Subcutaneous abdominal adipose tissue (tissue), 5 donors: ENCODE measurements at regions not wholly inside any gene's neighbourhood (a gene's known extent, or its start where the extent isn't known, plus 50 kb on each side); places are given as distances from the start of the nearest gene placed in this dataset.

ENCODE experiments used
- H3K27ac ChIP-seq: one replicate; pipeline ENCODE4 v1.7.0; 2013; ENCODE audit warnings: low read depth, mild to moderate bottlenecking, inconsistent platforms, low read length, moderate library complexity
- H3K27me3 ChIP-seq, 5 donors: one replicate each; pipeline ENCODE4 v1.7.0; 2013; ENCODE audit warnings: low read length in 5 of 5, inconsistent platforms in 1 of 5; ENCODE audit not compliant: control insufficient read depth in 5 of 5, insufficient read depth in 4 of 5
- H3K36me3 ChIP-seq, 5 donors: one replicate each; pipeline ENCODE4 v1.7.0; 2013; ENCODE audit warnings: low read length in 5 of 5; ENCODE audit not compliant: control insufficient read depth in 5 of 5, insufficient read depth in 5 of 5
- H3K4me1 ChIP-seq, 5 donors: one replicate each; pipeline ENCODE4 v1.7.0; 2013; ENCODE audit warnings: low read length in 5 of 5, mild to moderate bottlenecking in 3 of 5, moderate library complexity in 1 of 5; ENCODE audit not compliant: control insufficient read depth in 5 of 5, insufficient read depth in 5 of 5
- H3K4me3 ChIP-seq, 5 donors: one replicate each; pipeline ENCODE4 v1.7.0; 2013; ENCODE audit warnings: low read length in 5 of 5, low read depth in 1 of 5
- H3K9ac ChIP-seq, 5 donors: one replicate each; pipeline ENCODE4 v1.7.0; 2013; ENCODE audit warnings: low read length in 5 of 5, mild to moderate bottlenecking in 4 of 5, moderate library complexity in 3 of 5
- H3K9me3 ChIP-seq, 5 donors: one replicate each; pipeline ENCODE4 v1.7.0; 2013; ENCODE audit warnings: low read length in 5 of 5; ENCODE audit not compliant: control insufficient read depth in 5 of 5
- donor health status: healthy.
- donor health status: healthy.
- donor health status: healthy.
- donor health status: healthy.
- donor health status: healthy.

GRCh38 chr6:156652231-156652750, 124.9 kb upstream of the ARID1B start:
- Histone ChIP-seq H3K9me3 (peaks cover 0 to 5% (median 0%) of the 10 kb centered on the region in 5 donors), H3K36me3 (no peaks in the 10 kb centered on the region), H3K27ac (no peak overlapping the region), H3K4me3 (no peak overlapping the region), H3K27me3 (no peaks in the 10 kb centered on the region), H3K4me1 (peaks cover 0 to 7% (median 2%) of the 10 kb centered on the region in 5 donors), H3K9ac (no peak overlapping the region)

- Histone ChIP-seq H3K4me3 (no peak overlapping the region), H3K27me3 (no peaks in the 10 kb centered on the region), H3K4me1 (peaks cover 0 to 7% (median 3%) of the 10 kb centered on the region in 5 donors), H3K27ac (no peak overlapping the region), H3K9me3 (peaks cover 0 to 5% (median 0%) of the 10 kb centered on the region in 5 donors), H3K9ac (no peak overlapping the region), H3K36me3 (no peaks in the 10 kb centered on the region)
Measured at GRCh38 chr6:156651486-156651885, 125.7 kb upstream of the ARID1B start.

- H3K4me3 ChIP-seq, result no peak overlapping the region
- H3K4me1 ChIP-seq, result peaks cover 0 to 7% (median 3%) of the 10 kb centered on the region in 5 donors
- no peak overlapping the region for H3K9ac ChIP-seq
- no peaks in the 10 kb centered on the region for H3K36me3 ChIP-seq
- peaks cover 0 to 5% (median 0%) of the 10 kb centered on the region in 5 donors for H3K9me3 ChIP-seq
- peaks cover 0 to 3% (median 0%) of the 10 kb centered on the region in 5 donors for H3K27me3 ChIP-seq
- H3K27ac ChIP-seq, result no peak overlapping the region
Measured at GRCh38 chr6:156650896-156651390, 126.2 kb upstream of the ARID1B start.

- no peak overlapping the region for H3K27ac ChIP-seq
- H3K27me3 ChIP-seq, result peaks cover 0 to 3% (median 0%) of the 10 kb centered on the region in 5 donors
- no peak overlapping the region for H3K9ac ChIP-seq
- H3K9me3 ChIP-seq, result peaks cover 0 to 5% (median 0%) of the 10 kb centered on the region in 5 donors
- H3K4me3 ChIP-seq, result no peak overlapping the region
- H3K36me3 ChIP-seq, result no peaks in the 10 kb centered on the region
- peaks cover 0 to 7% (median 3%) of the 10 kb centered on the region in 5 donors for H3K4me1 ChIP-seq
Measured at GRCh38 chr6:156648616-156649015, 128.6 kb upstream of the ARID1B start.

GRCh38 chr6:156647991-156648390, 129.2 kb upstream of the ARID1B start:
- Histone ChIP-seq H3K4me3 (no peak overlapping the region), H3K36me3 (no peaks in the 10 kb centered on the region), H3K9ac (no peak overlapping the region), H3K27me3 (peaks cover 0 to 3% (median 0%) of the 10 kb centered on the region in 5 donors), H3K4me1 (peaks cover 0 to 7% (median 3%) of the 10 kb centered on the region in 5 donors), H3K9me3 (peaks cover 0 to 5% (median 0%) of the 10 kb centered on the region in 5 donors), H3K27ac (no peak overlapping the region)

- H3K9me3 ChIP-seq, result peaks cover 0 to 5% (median 0%) of the 10 kb centered on the region in 5 donors
- peaks cover 0 to 7% (median 3%) of the 10 kb centered on the region in 5 donors for H3K4me1 ChIP-seq
Measured at GRCh38 chr6:156647140-156647784, 129.9 kb upstream of the ARID1B start.

GRCh38 chr6:156646496-156646895, 130.7 kb upstream of the ARID1B start:
- peaks cover 0 to 7% (median 3%) of the 10 kb centered on the region in 5 donors for H3K4me1 ChIP-seq
- H3K27ac ChIP-seq, result no peak overlapping the region
- peaks cover 0 to 3% (median 0%) of the 10 kb centered on the region in 5 donors for H3K27me3 ChIP-seq
- no peak overlapping the region for H3K9ac ChIP-seq
- no peaks in the 10 kb centered on the region for H3K36me3 ChIP-seq
- H3K9me3 ChIP-seq, result peaks cover 0 to 8% (median 2%) of the 10 kb centered on the region in 5 donors
- no peak overlapping the region for H3K4me3 ChIP-seq

More at GRCh38 chr6:156647140-156647784, 129.9 kb upstream of the ARID1B start:
- Histone ChIP-seq H3K36me3 (no peaks in the 10 kb centered on the region), H3K9ac (no peak overlapping the region), H3K27ac (no peak overlapping the region), H3K27me3 (peaks cover 0 to 3% (median 0%) of the 10 kb centered on the region in 5 donors), H3K4me3 (no peak overlapping the region)

GRCh38 chr6:156645097-156645496, 132.1 kb upstream of the ARID1B start:
- no peaks in the 10 kb centered on the region for H3K36me3 ChIP-seq
- H3K9me3 ChIP-seq, result peaks cover 0 to 7% (median 4%) of the 10 kb centered on the region in 5 donors
- H3K9ac ChIP-seq, result no peak overlapping the region
- peaks cover 0 to 3% (median 0%) of the 10 kb centered on the region in 5 donors for H3K27me3 ChIP-seq
- H3K4me3 ChIP-seq, result no peak overlapping the region
- H3K27ac ChIP-seq, result no peak overlapping the region
- peaks cover 0 to 7% (median 3%) of the 10 kb centered on the region in 5 donors for H3K4me1 ChIP-seq

GRCh38 chr6:156639009-156639721, 138.0 kb upstream of the ARID1B start:
- Histone ChIP-seq H3K36me3 (no peaks in the 10 kb centered on the region), H3K4me3 (no peak overlapping the region), H3K9me3 (peaks cover 0 to 7% (median 4%) of the 10 kb centered on the region in 5 donors), H3K27me3 (no peaks in the 10 kb centered on the region), H3K4me1 (peaks cover 2 to 13% (median 10%) of the 10 kb centered on the region in 5 donors), H3K27ac (no peak overlapping the region), H3K9ac (no peak overlapping the region)
